Tibial nerve (tissue), 4 donors: ENCODE measurements at regions not wholly inside any gene's neighbourhood (a gene's known extent, or its start where the extent isn't known, plus 50 kb on each side); places are given as distances from the start of the nearest gene placed in this dataset.

Source experiments
- EP300 ChIP-seq, 2 donors: sonication (generic); formaldehyde crosslinking; IDR thresholded peaks; one replicate each; pipeline ENCODE4 v1.6.1; 2017; ENCODE audit warnings: antibody characterized with exemption in 2 of 2, mild to moderate bottlenecking in 1 of 2
- POLR2A ChIP-seq, 2 donors: fragments of 450-650 bp; IDR thresholded peaks; one replicate each; pipeline ENCODE4 v1.6.1; 2017; ENCODE audit warnings: antibody characterized with exemption in 2 of 2, mild to moderate bottlenecking in 2 of 2, moderate library complexity in 2 of 2
- TF ChIP-seq, protein P1 (sequence below), 5 experiments: fragments of 200-600 bp in 3 of 5; fragments of 450-650 bp in 2 of 5; sonication (generic) in 3 of 5; IDR thresholded peaks; one replicate each; pipeline ENCODE4 v1.5.1; 2016 to 2019; ENCODE audit warnings: antibody characterized with exemption in 5 of 5, mild to moderate bottlenecking in 3 of 5, moderate library complexity in 2 of 5

DNA sequence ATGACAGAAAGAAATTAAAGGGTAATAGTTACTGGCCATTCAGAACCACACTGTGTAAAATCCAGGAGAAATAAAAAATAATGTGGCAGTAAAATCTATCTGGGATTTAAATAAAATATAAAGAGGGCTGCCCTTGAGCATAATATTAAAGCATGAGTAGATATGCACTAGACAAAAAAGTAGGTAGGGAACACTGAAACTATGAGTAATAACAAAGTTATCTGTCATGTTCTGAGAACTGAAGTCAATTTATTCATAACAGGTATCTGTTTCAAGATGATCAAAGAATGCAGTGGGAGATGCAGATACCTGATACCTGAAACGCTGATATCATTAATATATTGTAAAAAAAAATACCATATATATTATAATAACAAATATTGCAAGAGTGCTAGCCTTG, 1672.0 kb downstream of the SLITRK5 start:
- TF ChIP-seq EP300 (IDR thresholded peaks at IDR 0.05), result no peak
- TF ChIP-seq, protein P1, sequence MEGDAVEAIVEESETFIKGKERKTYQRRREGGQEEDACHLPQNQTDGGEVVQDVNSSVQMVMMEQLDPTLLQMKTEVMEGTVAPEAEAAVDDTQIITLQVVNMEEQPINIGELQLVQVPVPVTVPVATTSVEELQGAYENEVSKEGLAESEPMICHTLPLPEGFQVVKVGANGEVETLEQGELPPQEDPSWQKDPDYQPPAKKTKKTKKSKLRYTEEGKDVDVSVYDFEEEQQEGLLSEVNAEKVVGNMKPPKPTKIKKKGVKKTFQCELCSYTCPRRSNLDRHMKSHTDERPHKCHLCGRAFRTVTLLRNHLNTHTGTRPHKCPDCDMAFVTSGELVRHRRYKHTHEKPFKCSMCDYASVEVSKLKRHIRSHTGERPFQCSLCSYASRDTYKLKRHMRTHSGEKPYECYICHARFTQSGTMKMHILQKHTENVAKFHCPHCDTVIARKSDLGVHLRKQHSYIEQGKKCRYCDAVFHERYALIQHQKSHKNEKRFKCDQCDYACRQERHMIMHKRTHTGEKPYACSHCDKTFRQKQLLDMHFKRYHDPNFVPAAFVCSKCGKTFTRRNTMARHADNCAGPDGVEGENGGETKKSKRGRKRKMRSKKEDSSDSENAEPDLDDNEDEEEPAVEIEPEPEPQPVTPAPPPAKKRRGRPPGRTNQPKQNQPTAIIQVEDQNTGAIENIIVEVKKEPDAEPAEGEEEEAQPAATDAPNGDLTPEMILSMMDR (IDR thresholded peaks at IDR 0.05), result no peak
- TF ChIP-seq POLR2A (IDR thresholded peaks at IDR 0.05), result no peak
